GM23338 (cell line): ENCODE measurements at regions not wholly inside any gene's neighbourhood (a gene's known extent, or its start where the extent isn't known, plus 50 kb on each side); places are given as distances from the start of the nearest gene placed in this dataset.

ENCODE experiments used
- ATAC-seq: fragments of 200-7000 bp; cut with Tn5 transposase; 3 replicates; pipeline ENCODE4 v1.9.1; 2020
- DNase-seq: peaks from one replicate; pipeline ENCODE4 v3.0.0-alpha.2; 2015; ENCODE audit warnings: low spot score
- H2AFZ ChIP-seq: fragments of 200-600 bp; sonication (generic); 2 replicates; pipeline ENCODE4 v1.8.0; 2016; ENCODE audit warnings: antibody characterized with exemption, mild to moderate bottlenecking, moderate library complexity
- H3F3A ChIP-seq: fragments of 200-600 bp; sonication (generic); replicated peaks from 2 replicates; pipeline ENCODE4 v1.8.0; 2017; ENCODE audit warnings: antibody characterized with exemption, mixed run types, low read depth
- H3K27ac ChIP-seq: fragments of 200-600 bp; sonication (generic); 2 replicates; pipeline ENCODE4 v1.6.1; 2016; ENCODE audit warnings: low read depth
- H3K27me3 ChIP-seq: fragments of 200-600 bp; sonication (generic); 2 replicates; pipeline ENCODE4 v1.8.0; 2016; ENCODE audit warnings: mild to moderate bottlenecking, mixed run types, moderate library complexity; ENCODE audit not compliant: insufficient read depth
- H3K36me3 ChIP-seq: fragments of 200-600 bp; sonication (generic); 2 replicates; pipeline ENCODE4 v1.8.0; 2016; ENCODE audit warnings: mild to moderate bottlenecking; ENCODE audit not compliant: insufficient read depth
- H3K4me1 ChIP-seq: fragments of 200-600 bp; sonication (generic); 2 replicates; pipeline ENCODE4 v1.8.0; 2016; ENCODE audit warnings: mild to moderate bottlenecking, moderate library complexity; ENCODE audit not compliant: insufficient read depth
- H3K4me2 ChIP-seq: fragments of 200-600 bp; sonication (generic); 2 replicates; pipeline ENCODE4 v1.7.1; 2017; ENCODE audit warnings: mixed run types
- H3K4me3 ChIP-seq: fragments of 200-600 bp; sonication (generic); 2 replicates; pipeline ENCODE4 v1.6.1; 2016; ENCODE audit warnings: mixed run types
- H3K79me2 ChIP-seq: fragments of 200-600 bp; sonication (generic); replicated peaks from 2 replicates; pipeline ENCODE4 v1.8.0; 2017; ENCODE audit warnings: mild to moderate bottlenecking; ENCODE audit not compliant: insufficient read depth
- H3K9me2 ChIP-seq: fragments of 200-600 bp; sonication (generic); 2 replicates; pipeline ENCODE4 v1.8.0; 2017; ENCODE audit not compliant: insufficient read depth
- H4K20me1 ChIP-seq: fragments of 200-600 bp; sonication (generic); replicated peaks from 2 replicates; pipeline ENCODE4 v1.8.0; 2017; ENCODE audit warnings: mild to moderate bottlenecking; ENCODE audit not compliant: insufficient read depth
- H3K27ac Mint-ChIP-seq: 2 replicates; pipeline ENCODE4 v1.8.0; 2020; ENCODE audit warnings: inconsistent platforms, mild to moderate bottlenecking, moderate library complexity, mixed read lengths
- H3K27me3 Mint-ChIP-seq: 3 replicates; pipeline ENCODE4 v1.8.0; 2022; ENCODE audit warnings: low read depth, mild to moderate bottlenecking, moderate library complexity, mixed read lengths, inconsistent platforms; ENCODE audit not compliant: insufficient read depth, poor library complexity
- H3K36me3 Mint-ChIP-seq: 3 replicates; pipeline ENCODE4 v1.8.0; 2021; ENCODE audit warnings: low read depth, mild to moderate bottlenecking, inconsistent platforms, moderate library complexity, mixed read lengths
- H3K4me1 Mint-ChIP-seq: 3 replicates; pipeline ENCODE4 v1.8.0; 2020; ENCODE audit warnings: mild to moderate bottlenecking, inconsistent platforms, mixed read lengths
- H3K4me3 Mint-ChIP-seq: 3 replicates; pipeline ENCODE4 v1.8.0; 2021; ENCODE audit warnings: moderate library complexity, mild to moderate bottlenecking, inconsistent platforms, mixed read lengths
- H3K9me3 Mint-ChIP-seq: 3 replicates; pipeline ENCODE4 v1.8.0; 2020; ENCODE audit warnings: moderate library complexity, mild to moderate bottlenecking, inconsistent platforms, mixed read lengths
- EZH2 ChIP-seq: fragments of 200-600 bp; sonication (generic); IDR thresholded peaks from one replicate; pipeline ENCODE4 v1.8.0; 2017; ENCODE audit warnings: antibody characterized with exemption, mild to moderate bottlenecking, low read depth; ENCODE audit not compliant: unreplicated experiment
- REST ChIP-seq: IDR thresholded peaks from one replicate; pipeline ENCODE4 v1.6.1; 2018; ENCODE audit warnings: antibody characterized with exemption; ENCODE audit not compliant: unreplicated experiment
- ZNF462 ChIP-seq: fragments of 250-450 bp; sonication (Bioruptor Pico); IDR thresholded peaks from 2 replicates; pipeline ENCODE4 v1.5.0; 2020; ENCODE audit warnings: mild to moderate bottlenecking, moderate library complexity

DNA sequence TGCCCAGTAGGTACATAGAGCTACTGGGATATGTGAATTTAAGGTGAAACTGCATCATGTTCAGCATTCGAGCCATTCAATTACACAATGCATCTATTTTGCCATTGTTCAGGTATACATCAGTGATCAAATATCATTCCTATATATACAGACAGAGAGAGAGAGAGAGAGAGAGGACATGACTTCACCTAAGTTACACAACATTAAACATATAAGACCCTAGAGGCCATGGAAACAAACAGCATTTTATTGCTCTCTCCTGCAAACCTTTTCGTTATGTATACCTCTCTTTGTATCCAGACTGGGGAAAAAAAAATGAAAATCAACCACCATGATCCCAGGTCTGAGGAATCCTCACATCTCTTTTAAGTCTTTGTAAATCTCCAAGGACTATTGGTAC is 1829.1 kb downstream of the LRRC4C start:
- H3K9me3 Mint-ChIP-seq: no peaks in the 10 kb centered on the region; the same call in 2 of the 3 replicates
- no peak overlapping the region for H2AFZ ChIP-seq

More for the DNA sequence above, 1829.1 kb downstream of the LRRC4C start:
- Mint-ChIP-seq H3K4me1 (no peaks in the 10 kb centered on the region), H3K4me3 (no peak overlapping the region), H3K36me3 (no peaks in the 10 kb centered on the region), H3K27ac (no peak overlapping the region), H3K27me3 (no peaks in the 10 kb centered on the region)
- Histone ChIP-seq H3K36me3 (no peaks in the 10 kb centered on the region), H3K27me3 (no peaks in the 10 kb centered on the region), H3K9me2 (no peaks in the 10 kb centered on the region), H3K27ac (no peak overlapping the region), H3K4me2 (no peak overlapping the region), H3K4me1 (no peaks in the 10 kb centered on the region), H3K79me2 (no peaks in the 10 kb centered on the region), H3K4me3 (no peak overlapping the region), H3F3A (no peaks in the 10 kb centered on the region), H4K20me1 (no peaks in the 10 kb centered on the region)
- no peak for DNase-seq
- no peak for ATAC-seq
- TF ChIP-seq ZNF462 (CRISPR knock-in tag): no peak
- TF ChIP-seq EZH2: no peak
- TF ChIP-seq REST: no peak
